GM19351 (cell line): ENCODE measurements at regions not wholly inside any gene's neighbourhood (a gene's known extent, or its start where the extent isn't known, plus 50 kb on each side); places are given as distances from the start of the nearest gene placed in this dataset.

Experiments used
- ATAC-seq: cut with Tn5 transposase; IDR thresholded peaks from one replicate; pipeline ENCODE4 v1.9.1; 2021; ENCODE audit warnings: mild to moderate bottlenecking, moderate library complexity; ENCODE audit not compliant: unreplicated experiment

DNA sequence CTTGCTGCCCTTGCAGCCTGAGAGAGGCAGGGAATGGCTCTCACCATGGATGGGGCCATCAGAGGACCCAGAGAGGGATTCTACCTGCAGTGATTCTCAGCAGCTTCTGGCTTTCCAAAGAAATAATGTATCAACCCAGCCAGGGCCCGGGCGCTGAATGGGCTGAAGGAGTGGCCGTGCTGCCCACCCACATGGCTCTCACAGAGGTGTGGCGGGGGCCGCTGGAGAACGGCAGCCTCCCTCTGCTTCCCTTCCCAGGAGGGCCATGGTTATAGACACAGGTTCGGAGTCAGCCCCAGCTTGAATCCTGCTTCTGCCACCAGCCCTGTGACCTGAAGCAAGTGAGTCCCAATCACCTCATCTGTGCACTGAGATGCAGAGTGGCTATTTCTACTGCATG, 82.7 kb downstream of the THAP12 start:
- ATAC-seq, result no peak

DNA sequence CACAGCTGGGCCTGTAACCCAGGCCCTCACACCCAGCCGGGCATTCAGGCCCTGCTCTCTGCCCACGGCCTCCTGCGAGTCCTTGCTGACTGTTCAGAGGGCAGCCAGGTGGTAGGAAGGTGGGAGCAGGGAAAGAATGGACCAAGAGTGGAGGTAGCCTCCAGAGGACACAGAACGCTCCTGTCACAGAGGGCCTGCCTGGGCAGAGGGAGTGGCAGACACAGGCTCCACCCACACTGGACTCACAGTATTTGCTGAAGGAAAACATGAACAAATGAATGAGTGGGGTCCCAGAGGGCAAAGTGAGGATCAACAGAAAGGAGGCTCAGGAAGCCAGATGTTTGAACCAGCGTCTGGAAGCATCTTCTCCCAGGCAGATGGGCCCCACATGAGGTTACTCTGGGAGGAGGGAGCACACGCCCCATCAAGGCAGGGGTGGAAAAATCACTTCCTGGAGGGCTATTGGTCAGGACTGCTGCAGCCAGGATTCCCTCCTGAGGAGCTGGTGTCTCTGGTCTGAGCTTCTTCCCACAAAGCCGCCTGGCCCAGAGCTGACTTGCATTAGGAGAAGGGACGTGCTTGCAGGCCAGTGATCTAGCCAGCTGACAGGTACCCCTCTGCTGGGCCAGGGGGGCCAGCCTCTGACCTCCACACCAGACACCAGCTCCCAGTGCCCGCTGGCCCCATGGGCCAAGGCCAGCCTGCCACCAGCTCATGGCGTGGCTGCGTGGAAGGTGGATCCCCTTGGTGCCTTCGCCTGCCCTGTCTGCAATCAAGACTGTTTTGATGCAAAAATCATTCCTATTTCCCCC, 84.0 kb downstream of the THAP12 start:
- no peak for ATAC-seq

DNA sequence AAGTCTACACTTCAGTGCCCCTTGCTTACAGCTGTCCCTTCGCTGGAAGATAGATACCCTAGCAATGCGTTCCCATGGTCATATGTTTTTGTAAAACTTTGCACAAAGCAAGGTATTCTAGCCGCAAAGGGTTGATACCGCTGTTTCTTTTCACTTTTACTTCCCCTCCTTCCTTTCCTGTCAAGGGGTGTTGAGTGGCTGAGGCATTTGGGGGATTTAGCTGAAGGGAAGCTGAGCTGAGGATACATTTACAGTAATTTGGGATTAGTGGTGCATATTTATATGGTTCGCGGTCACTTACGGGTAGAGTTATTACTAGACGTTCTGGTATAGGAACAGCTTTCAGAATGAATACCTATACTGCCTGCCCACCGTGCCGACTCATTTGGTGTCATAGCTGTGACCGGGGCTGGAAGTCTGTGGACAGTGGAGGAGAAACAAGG, 86.9 kb upstream of the WNT11 start:
- peak; percentile 66 for ATAC-seq

DNA sequence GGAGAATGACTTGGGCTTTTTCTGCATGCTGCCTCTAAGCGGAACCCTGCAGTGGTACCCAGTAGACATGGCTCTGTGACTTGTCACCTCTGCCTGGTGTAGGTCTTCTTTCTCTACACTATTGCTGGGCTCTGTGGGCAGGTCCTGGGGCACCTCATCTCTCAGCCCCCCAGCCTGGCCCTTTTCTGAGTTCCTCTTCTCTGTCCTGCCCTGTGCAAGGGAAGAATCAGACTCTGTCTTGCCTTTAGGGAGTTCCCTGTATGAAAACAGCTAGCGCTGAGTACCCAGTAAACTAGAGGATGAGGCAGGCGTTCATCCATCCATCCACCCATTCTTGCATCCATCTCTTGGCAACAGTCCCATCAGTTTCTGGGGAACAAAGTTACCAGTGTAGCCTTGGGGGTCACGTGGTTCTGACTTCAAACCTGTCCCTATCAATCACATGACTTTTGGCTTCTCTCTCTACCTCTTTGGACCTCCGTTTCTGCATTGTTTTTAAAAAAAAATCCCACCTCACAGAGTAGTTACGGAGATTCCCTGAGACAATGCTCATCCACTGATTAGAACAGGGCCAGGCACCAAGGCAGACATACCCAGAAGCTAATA, 86.4 kb upstream of the WNT11 start:
- no peak for ATAC-seq

DNA sequence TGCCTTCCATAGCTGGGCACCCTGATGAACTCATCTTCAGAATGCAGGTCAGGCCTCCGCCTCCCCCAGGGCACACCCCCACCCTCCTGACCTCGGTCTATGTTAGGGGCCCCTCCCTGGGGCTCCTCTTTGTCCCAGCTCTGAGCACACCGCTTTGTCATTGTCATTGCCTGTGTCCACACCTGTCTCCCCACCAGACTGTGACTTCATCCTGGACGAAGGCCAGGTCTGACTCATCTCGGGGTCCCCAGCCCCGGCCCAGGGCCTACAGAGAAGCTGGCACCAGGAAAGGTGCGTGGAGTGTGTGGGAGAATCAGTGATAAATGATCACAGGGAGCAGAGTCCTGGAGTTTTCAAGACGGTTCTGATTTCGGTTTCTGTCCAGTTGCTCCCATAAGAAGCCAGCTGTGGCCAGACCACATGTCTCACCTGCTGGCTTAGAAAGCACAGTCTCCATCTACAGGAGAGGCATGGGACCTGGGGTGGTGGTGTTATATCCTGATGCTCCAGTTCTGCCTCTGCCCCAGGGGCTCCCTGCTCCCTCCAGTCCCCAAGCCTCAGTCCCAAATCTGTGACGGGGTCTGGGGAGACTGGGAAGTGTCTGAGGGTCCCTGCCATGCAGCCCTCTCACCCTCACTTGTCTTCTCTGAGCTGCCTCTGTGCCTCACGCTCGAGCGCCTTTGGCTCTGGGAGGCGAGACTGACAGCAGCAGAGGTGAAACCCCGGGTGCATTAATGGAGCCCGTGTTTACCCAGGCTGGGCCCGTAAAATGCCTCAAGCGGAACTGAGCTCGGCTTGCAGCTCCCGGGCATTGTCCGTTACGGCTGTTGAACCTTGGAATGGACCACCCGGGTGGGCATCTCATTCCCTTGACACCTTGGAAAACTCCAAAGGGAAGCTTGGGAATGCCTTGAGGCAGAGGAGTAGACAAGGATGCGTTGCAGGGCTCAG, 85.5 kb upstream of the WNT11 start:
- peak; percentile 50 for ATAC-seq

DNA sequence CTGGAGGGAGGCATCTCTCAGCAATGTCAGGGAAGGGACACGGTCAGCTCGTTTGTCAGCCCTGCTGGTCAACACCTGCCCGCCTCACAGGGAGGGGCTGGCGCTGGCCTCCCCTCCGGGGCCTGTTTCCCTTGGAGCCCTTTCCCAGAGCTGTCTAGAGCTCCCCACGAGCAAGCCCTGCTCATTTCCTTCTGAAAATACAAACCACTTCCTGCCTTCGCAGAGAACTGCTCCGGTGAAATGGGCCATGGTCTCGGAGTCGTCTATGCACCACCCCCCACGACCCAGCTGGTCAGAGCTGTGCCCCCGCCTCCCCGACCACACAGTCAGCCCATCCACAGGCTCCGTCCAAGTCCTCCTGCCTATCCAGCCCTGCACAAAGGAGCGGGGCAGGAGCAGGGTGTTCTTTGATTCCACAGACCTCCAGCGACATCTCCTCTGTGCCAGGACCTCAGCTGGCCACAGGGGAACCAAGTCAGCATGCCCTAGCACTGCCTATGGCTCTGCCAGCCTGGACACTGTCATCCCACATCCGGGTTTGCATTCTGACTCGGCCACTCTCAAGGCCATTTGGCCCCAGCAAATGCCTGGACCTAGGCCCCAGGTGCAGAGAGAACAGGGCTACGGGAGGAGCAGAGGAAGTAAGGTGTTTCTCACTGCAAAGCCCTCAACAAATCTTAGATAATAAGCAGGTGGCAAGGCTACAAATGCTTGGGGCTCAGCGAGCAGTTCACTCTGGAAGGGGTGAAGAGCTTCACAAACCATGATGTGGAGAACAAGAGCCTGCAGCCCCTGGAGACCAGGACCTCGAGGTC, 82.1 kb upstream of the WNT11 start:
- no peak for ATAC-seq

DNA sequence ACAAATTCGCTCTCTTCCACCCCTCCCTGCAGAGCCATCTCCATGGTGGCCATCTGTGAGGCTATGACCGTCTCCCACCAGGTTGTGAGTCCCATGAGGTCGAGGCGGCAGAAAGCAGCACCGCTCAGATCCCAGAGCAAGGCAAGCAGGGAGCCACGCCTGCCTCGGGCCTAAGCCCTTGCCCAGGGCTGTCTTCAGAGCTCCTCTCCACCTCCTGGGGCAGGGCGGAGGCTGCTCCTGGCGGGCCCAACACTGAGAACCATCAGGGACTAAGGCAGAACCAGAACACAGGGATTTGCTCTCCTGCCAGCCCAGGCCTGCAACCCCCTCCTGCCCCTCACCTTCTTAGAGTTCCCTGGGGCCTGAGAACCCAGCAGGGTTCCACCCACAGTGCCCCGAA, 80.9 kb upstream of the WNT11 start:
- no peak for ATAC-seq

DNA sequence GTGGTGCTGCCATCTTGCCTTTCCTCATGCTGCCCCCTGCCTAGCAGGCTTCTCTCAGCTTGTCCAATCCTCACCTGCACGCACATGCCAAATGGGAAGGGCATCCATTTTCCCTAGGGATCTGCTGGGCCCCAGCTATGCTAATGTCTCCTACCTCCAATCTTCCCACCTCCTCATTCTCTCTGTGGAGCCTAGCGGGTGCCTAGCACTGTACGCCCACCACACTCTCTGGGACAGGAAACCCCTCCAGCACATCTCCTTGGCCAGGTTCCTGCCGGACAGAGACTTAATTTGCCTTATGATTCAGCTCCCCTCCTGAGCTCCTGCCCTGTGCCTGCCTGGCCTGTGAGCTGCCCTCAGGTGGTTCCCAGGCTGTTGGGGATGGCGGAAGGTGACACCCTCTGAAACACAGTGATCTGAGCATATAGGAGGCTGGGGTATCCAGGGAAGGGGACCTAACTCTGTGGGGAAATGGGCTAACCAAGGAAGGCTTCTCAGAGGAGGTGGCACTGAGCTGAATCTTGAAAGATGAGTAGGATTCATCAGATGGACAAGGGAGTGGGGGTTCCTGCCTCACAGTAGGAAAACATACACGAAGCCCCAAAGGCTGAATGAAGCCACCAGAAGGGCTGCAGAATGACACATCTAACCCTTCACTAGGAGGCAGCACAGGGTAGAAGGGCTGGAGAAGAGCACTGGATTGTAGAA, 79.2 kb upstream of the WNT11 start:
- no peak for ATAC-seq

DNA sequence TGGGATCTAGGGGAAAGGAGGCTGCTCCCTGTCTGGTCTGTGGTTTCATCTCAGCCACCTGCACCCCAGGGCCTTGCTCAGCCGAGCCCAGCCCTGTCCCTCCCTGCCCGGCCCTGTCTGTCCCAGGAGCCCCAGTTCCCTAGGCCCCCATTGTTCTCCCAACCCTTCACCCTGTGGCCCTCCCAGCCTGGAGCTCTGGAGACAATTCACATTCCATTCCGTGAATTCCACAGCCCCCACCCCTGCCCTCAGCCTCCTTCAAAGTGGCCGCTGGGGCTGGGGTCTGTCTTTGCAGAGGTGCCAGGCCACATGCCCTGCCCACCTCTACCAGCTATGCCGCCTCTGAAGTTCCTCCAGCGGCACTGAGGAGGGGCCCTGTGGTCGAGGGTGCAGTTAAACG, 77.9 kb upstream of the WNT11 start:
- ATAC-seq, result no peak

DNA sequence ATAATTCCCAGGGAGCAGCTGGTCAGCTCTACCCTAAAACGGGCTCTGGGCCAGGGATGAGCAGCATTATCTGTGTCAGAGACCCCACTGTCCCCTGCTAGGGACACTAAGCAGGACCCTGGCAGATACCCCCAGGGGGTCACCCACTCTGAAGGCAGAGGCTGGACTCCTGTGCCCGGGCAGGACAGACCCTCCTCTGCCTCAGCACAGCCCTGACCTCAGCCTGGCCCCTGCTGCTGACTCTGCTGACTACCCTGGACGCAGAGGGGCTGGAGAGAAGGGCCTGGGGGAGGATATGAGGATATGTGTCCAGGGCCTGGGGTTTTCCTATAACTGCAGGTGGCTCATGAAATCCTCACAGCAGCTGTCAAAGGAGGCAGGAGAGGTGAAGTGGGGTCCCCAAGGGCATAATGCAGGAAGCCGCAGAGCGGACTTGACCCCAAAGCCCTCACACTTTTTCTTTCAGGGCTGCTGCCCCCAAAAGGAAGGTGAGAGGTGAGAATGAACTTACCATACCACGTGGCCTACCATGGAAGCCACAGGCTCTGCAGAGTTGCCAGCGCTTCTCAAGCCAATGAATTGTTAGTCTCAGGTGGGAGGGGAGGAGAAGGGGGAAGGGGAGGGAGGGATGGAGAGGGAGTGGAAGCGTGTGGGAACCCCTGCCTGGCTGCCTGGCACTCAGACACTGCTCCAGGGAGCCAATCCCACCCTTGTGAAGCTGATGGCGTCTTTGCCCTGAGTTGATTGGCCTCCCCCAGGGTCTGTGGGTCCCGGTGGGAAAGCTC, 76.7 kb upstream of the WNT11 start:
- no peak for ATAC-seq

DNA sequence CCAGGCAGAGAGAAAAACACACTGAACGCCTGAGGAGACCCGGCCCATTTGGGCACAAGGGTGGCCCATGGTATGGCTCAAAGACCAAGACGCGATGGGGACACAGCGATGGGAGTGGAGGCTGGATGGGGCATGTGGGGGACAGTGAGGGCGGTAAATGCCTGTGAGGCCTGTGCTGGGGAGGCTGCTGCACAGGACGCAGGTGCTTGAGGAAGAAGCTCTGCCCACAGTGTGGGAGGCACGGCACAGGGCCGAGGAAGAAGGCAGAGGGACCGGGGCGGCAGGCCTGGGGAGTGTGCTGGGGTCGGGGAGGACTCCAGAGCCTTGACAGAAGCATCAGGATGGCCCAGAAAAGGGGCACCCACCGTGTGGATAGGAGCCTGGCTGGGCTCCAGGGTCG, 75.9 kb upstream of the WNT11 start:
- ATAC-seq, result no peak

DNA sequence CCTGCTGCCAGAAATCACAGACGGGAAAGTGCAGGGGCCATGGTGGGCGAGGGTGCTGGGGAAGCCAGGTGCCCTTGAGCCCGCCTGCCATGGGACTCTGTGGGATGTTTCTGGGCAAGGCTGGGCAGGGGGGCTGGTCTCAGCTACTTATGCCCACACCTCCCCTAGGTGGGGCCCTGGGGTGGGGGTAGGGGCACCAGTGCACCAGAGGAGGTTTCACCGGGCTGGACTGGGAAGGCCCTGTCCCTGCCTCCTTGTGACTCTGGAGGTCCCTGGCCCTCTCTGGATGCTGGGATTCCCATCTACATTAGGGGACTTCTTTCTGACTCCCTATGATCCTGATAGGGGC, 75.2 kb upstream of the WNT11 start:
- no peak for ATAC-seq

DNA sequence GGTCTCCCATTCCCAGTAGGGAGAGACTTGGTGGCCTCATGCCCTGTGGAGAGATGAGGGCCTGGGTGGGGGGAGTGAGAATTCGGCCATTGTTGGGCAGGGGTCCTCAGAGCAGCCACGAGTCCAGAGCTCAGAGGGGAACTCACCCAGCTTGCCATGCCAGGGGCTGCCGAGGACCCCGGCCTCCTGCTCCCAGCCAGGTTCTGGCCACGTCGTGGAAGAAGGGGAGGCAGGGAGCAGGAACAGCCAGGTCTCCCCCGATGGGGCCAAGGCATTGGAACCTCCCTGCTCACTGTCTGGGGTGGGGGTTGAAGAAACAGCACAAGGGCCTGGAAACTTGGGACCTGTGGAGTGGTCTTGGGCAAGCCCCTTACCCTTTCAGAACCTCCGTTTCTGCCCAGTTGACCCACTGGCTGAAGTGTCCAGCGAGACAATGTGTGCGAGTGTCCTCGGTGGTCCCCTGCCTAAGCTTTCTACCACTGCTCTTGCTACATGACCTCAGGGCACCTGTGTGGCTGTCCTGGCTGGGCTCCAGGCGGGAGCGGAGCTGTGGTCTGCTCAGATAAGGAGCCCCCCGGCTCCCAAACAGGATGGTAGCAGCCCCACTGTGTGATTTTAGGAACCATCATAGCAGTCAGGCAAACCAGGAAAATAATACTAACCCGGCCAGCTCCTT, 74.7 kb upstream of the WNT11 start:
- ATAC-seq, result no peak

DNA sequence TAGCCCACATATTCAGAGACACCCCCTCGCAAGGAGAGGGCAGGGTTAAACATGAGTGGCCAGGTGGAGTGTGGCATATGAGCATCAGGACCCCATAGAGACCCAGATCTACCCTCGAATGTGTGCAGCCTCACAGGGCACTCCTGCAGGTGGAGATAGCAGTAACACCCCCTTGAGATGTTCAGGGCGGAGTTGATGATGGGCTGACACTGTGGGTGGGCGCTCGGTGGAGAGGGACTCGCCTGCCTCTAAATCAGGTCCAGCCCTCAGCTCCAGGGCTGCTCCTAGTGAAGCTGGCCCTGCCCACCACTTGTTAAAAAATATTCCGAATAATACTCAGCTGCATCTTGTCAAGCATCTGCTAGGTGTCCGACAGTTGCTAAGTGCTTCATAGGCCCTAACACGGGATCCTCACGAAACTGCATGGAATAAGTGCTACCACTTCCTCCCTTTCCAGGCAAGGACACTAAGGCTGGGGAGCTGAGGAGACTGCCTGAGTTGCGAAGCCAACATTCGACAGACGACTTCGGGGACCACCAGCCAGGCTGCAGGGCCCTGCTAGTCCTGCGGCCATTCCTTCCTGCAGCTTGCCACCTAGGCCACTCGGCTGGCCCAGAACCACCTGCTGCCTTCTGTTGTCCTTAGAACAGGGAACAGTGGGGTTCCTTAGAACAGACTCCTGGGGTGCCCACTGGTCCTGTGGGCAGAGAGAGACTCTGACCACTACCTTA, 74.0 kb upstream of the WNT11 start:
- no peak for ATAC-seq

DNA sequence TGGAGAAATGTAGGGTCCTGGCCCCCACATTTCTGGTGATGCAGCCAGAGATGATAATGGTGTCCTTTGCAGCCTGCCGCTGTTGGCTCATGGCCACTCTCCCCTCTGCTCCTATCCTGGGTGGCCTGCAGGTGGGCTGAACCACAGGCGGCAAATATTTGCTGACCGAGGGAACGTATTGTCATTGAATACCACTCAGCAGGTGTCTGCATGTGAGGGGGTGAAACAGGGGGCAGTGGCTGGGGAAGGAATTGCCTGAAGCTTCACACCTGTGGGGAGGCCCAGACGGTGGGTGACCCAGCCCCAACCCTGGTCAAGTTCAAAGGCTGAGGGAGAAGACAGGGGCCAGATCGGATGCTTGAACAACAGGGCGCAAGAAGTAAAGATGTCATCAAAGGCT, 73.3 kb upstream of the WNT11 start:
- ATAC-seq, result no peak

DNA sequence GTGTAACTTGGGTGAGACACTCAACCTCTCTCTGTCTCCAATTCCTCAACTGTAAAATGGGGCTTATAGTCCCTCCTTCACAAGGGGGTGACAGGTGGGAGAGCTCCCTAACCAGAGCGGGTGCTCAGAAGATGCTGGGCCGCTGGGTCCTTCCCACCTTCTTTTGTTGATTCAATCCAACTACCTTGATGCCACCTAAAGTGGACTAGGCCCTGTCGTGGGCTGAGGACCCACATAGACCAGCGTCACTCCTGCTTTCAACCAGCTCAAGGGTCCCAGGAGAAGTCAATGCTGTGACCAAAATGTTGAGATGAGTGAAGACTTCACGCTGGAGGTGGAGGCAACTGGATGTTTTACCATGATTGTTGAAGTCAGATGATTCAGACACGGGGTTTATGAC, 72.7 kb upstream of the WNT11 start:
- ATAC-seq, result no peak

DNA sequence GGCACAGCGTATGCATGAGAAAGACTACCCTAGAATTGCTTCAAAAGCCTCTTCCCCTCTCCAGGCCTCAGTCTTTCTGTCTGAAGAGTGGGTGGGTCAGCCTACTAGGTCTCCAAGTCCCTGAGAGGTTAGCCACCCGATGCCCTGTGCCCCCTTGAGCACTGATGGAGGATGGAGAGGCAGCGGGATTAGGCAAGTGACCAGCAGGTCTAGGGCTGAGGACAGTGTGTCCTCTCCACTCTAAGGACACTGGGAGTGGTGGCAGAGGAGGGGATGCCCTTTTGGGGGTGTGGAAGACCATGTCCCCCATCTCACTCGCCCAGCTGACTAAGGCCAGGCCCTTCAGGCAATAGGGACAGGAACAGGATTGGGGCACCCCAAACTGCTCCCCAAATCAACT, 72.2 kb upstream of the WNT11 start:
- ATAC-seq, result no peak
